CD4-positive, alpha-beta T cell (primary cell): ENCODE measurements at regions not wholly inside any gene's neighbourhood (a gene's known extent, or its start where the extent isn't known, plus 50 kb on each side); places are given as distances from the start of the nearest gene placed in this dataset.

Experiments
- ATAC-seq: fragments of 200-7000 bp; cut with Tn5 transposase; one replicate; pipeline ENCODE4 v1.10.0; 2022; ENCODE audit warnings: mild to moderate bottlenecking; ENCODE audit not compliant: poor library complexity
- CTCF ChIA-PET: fragments of 350-600 bp; sonication (Branson Sonifier 250); formaldehyde crosslinking; loops from one replicate; lab custom pipeline; 2021; ENCODE audit warnings: antibody characterized with exemption, inconsistent platforms; lab: Charles Lee
- POLR2A ChIA-PET: fragments of 350-600 bp; sonication (Branson Sonifier 250); formaldehyde crosslinking; loops from one replicate; lab custom pipeline; 2021; ENCODE audit warnings: antibody characterized with exemption, inconsistent platforms; lab: Charles Lee
- DNase-seq, 14 experiments: peaks; one replicate each; pipeline ENCODE4 v3.0.0-alpha.2; 2013 to 2020; ENCODE audit warnings: mixed read lengths in 2 of 14
- H3K27ac ChIP-seq, 2 donors: one replicate each; pipeline versions ENCODE4 v1.5.1 to v1.7.0; 2013; ENCODE audit warnings: low read length in 2 of 2, low read depth in 1 of 2, mild to moderate bottlenecking in 1 of 2
- H3K27me3 ChIP-seq, 2 experiments: 1 replicate in 1 of 2; 2 replicates in 1 of 2; pipeline versions ENCODE4 v1.6.1 to v1.7.0; 2013; ENCODE audit warnings: low read length in 2 of 2, control low read depth in 1 of 2, mild to moderate bottlenecking in 1 of 2, moderate library complexity in 1 of 2; ENCODE audit not compliant: insufficient read depth in 2 of 2, control insufficient read depth in 1 of 2
- H3K36me3 ChIP-seq: one replicate; pipeline ENCODE4 v1.6.1; 2013; ENCODE audit warnings: low read length, control low read depth; ENCODE audit not compliant: insufficient read depth
- H3K4me1 ChIP-seq: one replicate; pipeline ENCODE4 v1.6.1; 2013; ENCODE audit warnings: low read length, control low read depth; ENCODE audit not compliant: insufficient read depth
- H3K4me3 ChIP-seq: one replicate; pipeline ENCODE4 v1.5.1; 2013; ENCODE audit warnings: mild to moderate bottlenecking, low read length, moderate library complexity
- H3K9me3 ChIP-seq, 2 experiments: 1 replicate in 1 of 2; 2 replicates in 1 of 2; pipeline versions ENCODE4 v1.6.1 to v1.7.0; 2013; ENCODE audit warnings: low read length in 2 of 2, mild to moderate bottlenecking in 2 of 2, control low read depth in 1 of 2, moderate library complexity in 1 of 2; ENCODE audit not compliant: control insufficient read depth in 1 of 2, insufficient read depth in 1 of 2
- H3K27ac Mint-ChIP-seq: one replicate; pipeline ENCODE4 v1.8.0; 2020; ENCODE audit warnings: mixed read lengths
- H3K27me3 Mint-ChIP-seq: one replicate; pipeline ENCODE4 v1.8.0; 2021; ENCODE audit warnings: mixed read lengths
- H3K36me3 Mint-ChIP-seq: one replicate; pipeline ENCODE4 v1.8.0; 2021; ENCODE audit warnings: low read depth, mixed read lengths
- H3K4me1 Mint-ChIP-seq: one replicate; pipeline ENCODE4 v1.8.0; 2021; ENCODE audit warnings: low read depth, mixed read lengths
- H3K4me3 Mint-ChIP-seq: one replicate; pipeline ENCODE4 v1.8.0; 2020; ENCODE audit warnings: mild to moderate bottlenecking, mixed read lengths
- H3K9me3 Mint-ChIP-seq: one replicate; pipeline ENCODE4 v1.8.0; 2020; ENCODE audit warnings: mixed read lengths
- intact Hi-C, 2 experiments: fragments of 100-400 bp; cut with DNase I in 1 of 2; cut with micrococcal nuclease in 1 of 2; formaldehyde crosslinking; loops; one replicate each; pipeline versions ENCODE4 v1.15.1 to v1.9.0; 2023 to 2025; cut with DNase I, micrococcal nuclease
- TF ChIP-seq, protein P1 (sequence below): fragments of 200-600 bp; IDR thresholded peaks from one replicate; pipeline ENCODE4 v1.8.0; 2022; ENCODE audit warnings: antibody characterized with exemption, mild to moderate bottlenecking

DNA sequence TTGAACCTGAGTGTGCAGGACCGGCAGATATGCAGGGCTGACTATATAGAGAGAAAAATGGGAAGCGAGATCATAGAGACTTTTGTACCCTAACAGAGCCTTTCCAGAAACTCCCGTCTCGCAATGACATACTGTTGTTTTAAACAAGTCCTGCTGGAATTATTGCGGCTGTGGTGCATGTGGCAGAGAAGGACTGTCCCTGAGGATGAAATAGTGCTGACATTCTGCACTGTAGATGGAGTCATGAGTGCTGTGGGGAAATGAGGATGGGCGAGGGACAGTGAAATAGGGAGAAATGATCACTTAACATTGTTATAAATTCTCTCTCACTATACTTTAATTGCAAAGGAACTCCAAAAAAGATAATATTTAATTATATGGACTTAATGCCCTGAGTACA is 50.4 kb upstream of the KLHL14 start:
- intact Hi-C loops: no loop called here
- peaks cover 0 to 5% of the 10 kb centered on the region in 2 experiments for H3K9me3 ChIP-seq
- Mint-ChIP-seq H3K4me1 (no peaks in the 10 kb centered on the region), H3K9me3 (no peaks in the 10 kb centered on the region), H3K27ac (no peak overlapping the region), H3K36me3 (no peaks in the 10 kb centered on the region), H3K27me3 (no peaks in the 10 kb centered on the region), H3K4me3 (no peak overlapping the region)
- DNase-seq (no peak), ATAC-seq (no peak)
- no peaks in the 10 kb centered on the region for H3K27me3 ChIP-seq
- ChIA-PET CTCF (no interaction called here), POLR2A (no interaction called here)
- H3K4me3 ChIP-seq: no peak overlapping the region
- TF ChIP-seq, protein P1, sequence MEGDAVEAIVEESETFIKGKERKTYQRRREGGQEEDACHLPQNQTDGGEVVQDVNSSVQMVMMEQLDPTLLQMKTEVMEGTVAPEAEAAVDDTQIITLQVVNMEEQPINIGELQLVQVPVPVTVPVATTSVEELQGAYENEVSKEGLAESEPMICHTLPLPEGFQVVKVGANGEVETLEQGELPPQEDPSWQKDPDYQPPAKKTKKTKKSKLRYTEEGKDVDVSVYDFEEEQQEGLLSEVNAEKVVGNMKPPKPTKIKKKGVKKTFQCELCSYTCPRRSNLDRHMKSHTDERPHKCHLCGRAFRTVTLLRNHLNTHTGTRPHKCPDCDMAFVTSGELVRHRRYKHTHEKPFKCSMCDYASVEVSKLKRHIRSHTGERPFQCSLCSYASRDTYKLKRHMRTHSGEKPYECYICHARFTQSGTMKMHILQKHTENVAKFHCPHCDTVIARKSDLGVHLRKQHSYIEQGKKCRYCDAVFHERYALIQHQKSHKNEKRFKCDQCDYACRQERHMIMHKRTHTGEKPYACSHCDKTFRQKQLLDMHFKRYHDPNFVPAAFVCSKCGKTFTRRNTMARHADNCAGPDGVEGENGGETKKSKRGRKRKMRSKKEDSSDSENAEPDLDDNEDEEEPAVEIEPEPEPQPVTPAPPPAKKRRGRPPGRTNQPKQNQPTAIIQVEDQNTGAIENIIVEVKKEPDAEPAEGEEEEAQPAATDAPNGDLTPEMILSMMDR: no peak
- H3K4me1 ChIP-seq: no peaks in the 10 kb centered on the region
- H3K36me3 ChIP-seq: no peaks in the 10 kb centered on the region
- H3K27ac ChIP-seq: no peak overlapping the region
